GM12891 (cell line): ENCODE measurements at regions not wholly inside any gene's neighbourhood (a gene's known extent, or its start where the extent isn't known, plus 50 kb on each side); places are given as distances from the start of the nearest gene placed in this dataset.
"Not testable (repeated sequence)": the region's sequence is repeated elsewhere in the genome, so short reads cannot be mapped to it uniquely, and the experiment has no call there.

Experiments
- POLR2A ChIP-seq: IDR thresholded peaks from 2 replicates; pipeline ENCODE4 v1.6.1; 2011; ENCODE audit warnings: low read depth, low read length, control low read depth
- POLR2AphosphoS5 ChIP-seq: IDR thresholded peaks from 2 replicates; pipeline ENCODE4 v1.6.1; 2011; ENCODE audit warnings: low read depth, low read length, control low read depth
- POU2F2 ChIP-seq: IDR thresholded peaks from 2 replicates; pipeline ENCODE4 v1.6.1; 2011; ENCODE audit warnings: low read depth, mild to moderate bottlenecking, control low read depth, low read length, moderate library complexity
- SPI1 ChIP-seq: IDR thresholded peaks from 2 replicates; pipeline ENCODE4 v1.6.1; 2011; ENCODE audit warnings: low read depth, low read length, control low read depth
- TAF1 ChIP-seq: IDR thresholded peaks from 2 replicates; pipeline ENCODE4 v1.6.1; 2011; ENCODE audit warnings: low read depth, low read length, control low read depth

GRCh38 chr5:88014984-88015383 lies 253.7 kb downstream of the TMEM161B start:
- TF ChIP-seq POLR2AphosphoS5, POLR2A, POU2F2, SPI1, TAF1: not testable (repeated sequence)
